NCI-H146 (cell line): ENCODE measurements at regions not wholly inside any gene's neighbourhood (a gene's known extent, or its start where the extent isn't known, plus 50 kb on each side); places are given as distances from the start of the nearest gene placed in this dataset.
A peak's percentile ranks its signal among the peaks of the same experiment; 100 is the strongest.

Source experiments
- DNase-seq: peaks from one replicate; lab custom pipeline; 2025; lab: John Stamatoyannopoulos, UW

GRCh38 chr5:28165096-28165495 is 1126.7 kb upstream of the CDH9 start:
- DNase-seq: no peak

DNA sequence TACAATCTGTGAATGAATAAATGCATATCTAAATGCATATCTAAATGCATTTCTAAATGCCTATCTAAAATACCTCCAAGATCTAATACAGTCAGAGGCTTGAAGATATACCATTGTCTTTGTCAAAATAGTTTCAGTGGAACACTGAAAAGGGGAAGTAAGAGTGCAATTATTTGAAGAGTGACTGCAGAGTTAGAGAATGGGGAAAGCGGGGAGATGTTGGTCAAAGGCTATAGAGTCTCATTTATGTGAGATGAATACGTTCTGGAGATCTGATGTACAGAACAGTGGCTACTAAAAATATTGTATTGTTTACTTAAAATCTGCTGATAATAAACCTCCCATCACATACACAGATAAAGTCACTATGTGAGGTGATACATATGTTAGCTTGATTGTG is 1126.2 kb upstream of the CDH9 start:
- no peak for DNase-seq

DNA sequence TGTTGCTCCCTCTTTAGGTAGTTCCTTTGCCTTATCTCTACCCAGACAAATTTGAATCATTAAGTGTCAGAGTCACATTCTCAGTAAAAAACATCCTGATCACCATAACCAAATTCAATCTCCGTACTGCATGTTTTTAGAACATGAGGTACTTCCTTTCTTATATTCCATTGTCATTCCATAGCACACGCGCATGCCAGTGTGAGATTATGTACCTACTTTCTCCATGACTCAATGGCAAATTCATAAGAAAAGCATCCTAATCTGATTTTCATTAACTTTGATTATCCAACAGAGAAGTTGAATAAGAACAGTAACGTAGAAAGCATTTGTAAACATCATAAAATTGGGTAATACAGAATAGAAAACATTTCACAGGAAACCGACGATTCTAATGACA is 1118.6 kb upstream of the CDH9 start:
- no peak for DNase-seq

DNA sequence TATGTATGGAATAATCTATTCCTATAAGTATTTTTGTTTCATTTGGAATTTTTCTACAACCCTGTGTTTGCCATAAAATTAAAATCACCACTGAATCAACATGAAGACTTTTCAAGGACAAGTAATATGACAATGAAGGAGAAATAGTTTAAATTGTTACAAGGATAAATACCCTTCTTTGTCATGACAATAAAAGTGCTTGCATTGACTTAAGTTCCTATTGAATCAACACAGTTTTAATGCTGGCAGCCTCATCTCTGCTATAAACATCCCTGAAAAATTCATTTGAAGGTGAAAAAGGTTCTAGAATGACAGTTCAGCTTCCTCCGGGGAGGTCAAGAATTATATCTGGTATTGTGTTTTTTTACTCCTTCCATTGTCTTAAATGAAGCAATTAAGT is 1105.1 kb upstream of the CDH9 start:
- no peak for DNase-seq

- no peak for DNase-seq
Measured at GRCh38 chr5:28132151-28132550, 1093.8 kb upstream of the CDH9 start.

DNA sequence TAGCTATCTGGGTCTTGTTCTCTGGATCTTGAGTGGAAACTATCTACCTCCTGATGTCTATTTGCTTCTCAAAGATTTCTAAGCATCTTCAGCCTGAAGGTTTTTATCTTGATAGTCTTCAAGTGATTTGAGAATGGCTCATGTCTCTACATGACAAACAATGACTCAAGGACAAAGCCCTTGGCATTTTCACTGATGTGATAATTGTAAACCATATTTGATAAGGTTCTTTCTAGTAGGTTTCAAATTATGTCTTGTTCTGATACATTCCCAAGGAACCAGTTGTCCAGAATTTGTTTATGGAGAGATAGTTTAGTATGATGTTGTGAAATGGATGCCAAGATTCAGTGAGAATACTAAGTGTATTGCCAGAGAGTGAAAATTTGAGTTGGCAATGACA is 1079.3 kb upstream of the CDH9 start:
- no peak for DNase-seq

GRCh38 chr5:28117273-28117672 is 1078.9 kb upstream of the CDH9 start:
- DNase-seq: no peak

- DNase-seq: no peak
Measured at GRCh38 chr5:28110781-28111180, 1072.4 kb upstream of the CDH9 start.

GRCh38 chr5:28104080-28104479 is 1065.7 kb upstream of the CDH9 start:
- DNase-seq: no peak

DNA sequence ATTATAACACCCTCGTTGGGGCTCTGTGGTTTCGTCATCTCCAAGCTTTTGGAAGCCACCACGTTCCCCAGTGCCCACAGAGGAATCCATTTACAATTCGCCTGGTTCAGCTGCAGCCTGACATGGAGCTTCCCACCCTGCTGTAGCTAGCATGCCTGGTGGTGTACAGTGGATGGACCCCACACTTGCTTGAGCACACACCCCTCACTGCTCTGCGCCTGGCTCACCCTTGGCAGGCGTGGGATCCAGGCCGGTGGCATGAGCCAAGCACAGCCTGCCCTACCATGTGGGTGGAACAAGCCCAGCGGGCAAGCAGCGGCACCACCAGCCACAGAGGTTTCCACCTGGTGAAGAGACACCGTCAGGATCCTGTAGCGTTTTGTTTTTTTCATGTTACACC is 1045.7 kb upstream of the CDH9 start:
- DNase-seq: no peak

GRCh38 chr5:28082610-28083009 is 1044.2 kb upstream of the CDH9 start:
- DNase-seq: no peak

GRCh38 chr5:28077291-28078240 is 1039.2 kb upstream of the CDH9 start:
- DNase-seq: peak; percentile 43

DNA sequence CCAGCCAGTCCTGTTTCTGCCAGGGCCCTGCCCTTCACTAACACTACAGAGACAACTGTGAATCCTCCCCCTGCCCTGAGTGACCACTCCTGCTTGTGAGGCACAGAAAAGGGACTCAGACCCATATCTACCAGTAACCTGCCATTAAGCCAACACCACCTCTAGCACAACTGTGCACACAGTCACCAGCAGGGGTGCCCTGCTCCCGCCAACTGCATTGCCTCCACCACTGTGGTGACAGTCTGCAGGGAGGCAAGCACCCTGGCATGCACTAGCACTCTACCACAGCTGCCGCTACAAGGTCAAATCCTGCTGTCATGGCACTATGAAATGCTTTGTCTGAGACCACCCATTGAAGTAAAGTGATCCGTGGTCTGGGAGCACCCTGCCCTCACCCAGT is 1028.5 kb upstream of the CDH9 start:
- no peak for DNase-seq

- DNase-seq: no peak
Measured at GRCh38 chr5:28065656-28066055, 1027.3 kb upstream of the CDH9 start.

GRCh38 chr5:28046596-28046995 is 1008.2 kb upstream of the CDH9 start:
- DNase-seq: no peak

DNA sequence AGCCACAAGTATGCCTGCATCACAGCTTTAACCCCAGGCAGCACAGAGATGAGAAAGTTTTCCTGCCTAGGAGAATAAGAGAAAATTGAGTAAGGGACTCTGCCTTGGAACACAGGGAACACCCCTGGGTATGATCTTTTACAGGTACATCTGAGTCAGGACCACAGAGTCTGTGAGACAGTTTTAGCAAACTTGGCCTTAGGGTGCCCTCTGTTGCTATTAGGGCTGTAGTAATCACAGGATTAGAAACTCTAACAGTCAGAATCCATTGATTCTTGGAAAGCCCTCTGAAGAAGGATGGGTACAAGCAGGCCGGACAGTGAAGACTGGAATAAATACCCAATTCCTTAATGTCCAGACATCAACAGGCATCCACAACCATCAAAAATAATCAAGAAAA is 989.5 kb upstream of the CDH9 start:
- DNase-seq: no peak

- no peak for DNase-seq
Measured at GRCh38 chr5:28017178-28017577, 978.8 kb upstream of the CDH9 start.

- DNase-seq: no peak
Measured at GRCh38 chr5:28014779-28015178, 976.4 kb upstream of the CDH9 start.

GRCh38 chr5:28012538-28012937 is 974.2 kb upstream of the CDH9 start:
- no peak for DNase-seq

- no peak for DNase-seq
Measured at GRCh38 chr5:28009576-28009975, 971.2 kb upstream of the CDH9 start.

- no peak for DNase-seq
Measured at GRCh38 chr5:27996665-27997064, 958.3 kb upstream of the CDH9 start.

GRCh38 chr5:27995867-27996266 is 957.5 kb upstream of the CDH9 start:
- no peak for DNase-seq

- DNase-seq: no peak
Measured at GRCh38 chr5:27978322-27978721, 939.9 kb upstream of the CDH9 start.

GRCh38 chr5:27969157-27969556 is 930.8 kb upstream of the CDH9 start:
- DNase-seq: no peak
